ENCODE measurements at regions not wholly inside any gene's neighbourhood (a gene's known extent, or its start where the extent isn't known, plus 50 kb on each side); places are given as distances from the start of the nearest gene placed in this dataset.

GRCh38 chr9:113794721-113795120 lies 81.4 kb upstream of the ZNF618 start:
- Histone ChIP-seq H3K27ac (ENCODE audit: low read depth, low read length) (no peak overlapping the region), H3K23me2 (ENCODE audit: low read depth, low read length) (no peaks in the 10 kb centered on the region; the same call in 1 of the 2 replicates), H4K91ac (replicated peaks; ENCODE audit: insufficient read length, low read length) (no peak overlapping the region), H2AK5ac (ENCODE audit: low read depth, low read length) (no peak overlapping the region), H3K27me3 (replicated peaks in 1 of 4; ENCODE audit: control insufficient read depth in 3 of 4, extremely low read depth in 1 of 4, insufficient read depth in 3 of 4, low read length in 3 of 4) (no peaks in the 10 kb centered on the region), H2BK12ac (ENCODE audit: low read depth, low read length) (no peak overlapping the region), H3K79me2 (ENCODE audit: control insufficient read depth in 1 of 2, insufficient read depth in 2 of 2, low read length in 2 of 2) (no peaks in the 10 kb centered on the region), H3K14ac (ENCODE audit: insufficient read length) (no peak overlapping the region), H4K5ac (ENCODE audit: insufficient read length, low read depth, low read length) (no peak overlapping the region), H3K4me2 (ENCODE audit: insufficient read depth in 1 of 2, low read depth in 2 of 2, low read length in 2 of 2) (no peak overlapping the region), H3K79me1 (ENCODE audit: low read depth, low read length) (no peaks in the 10 kb centered on the region), H2BK15ac (ENCODE audit: low read length) (no peak overlapping the region), H3K23ac (ENCODE audit: insufficient read length) (no peak overlapping the region), H3K18ac (ENCODE audit: extremely low read depth, low read length) (no peak overlapping the region), H3K4me1 (replicated peaks in 1 of 4; ENCODE audit: control insufficient read depth in 3 of 4, insufficient read depth in 4 of 4, low read length in 3 of 4) (peaks cover 0 to 4% (median 0%) of the 10 kb centered on the region in 4 experiments; a peak in 2 of 7 replicates), H3K4ac (replicated peaks; ENCODE audit: insufficient read length, low read depth, low read length) (no peak overlapping the region), H2BK20ac (ENCODE audit: low read length) (no peak overlapping the region), H4K20me1 (replicated peaks in 1 of 2; ENCODE audit: control insufficient read depth in 1 of 2, insufficient read depth in 2 of 2, low read length in 2 of 2) (no peaks in the 10 kb centered on the region), H3K56ac (replicated peaks; ENCODE audit: insufficient read length, low read depth, low read length) (no peak overlapping the region), H3K9me3 (ENCODE audit: insufficient read depth in 2 of 2, low read depth in 1 of 2, low read length in 1 of 2) (no peaks in the 10 kb centered on the region), H3K4me3 (ENCODE audit: extremely low read depth in 1 of 4, insufficient read depth in 2 of 4, low read depth in 3 of 4, low read length in 4 of 4) (no peak overlapping the region), H2BK120ac (replicated peaks; ENCODE audit: low read depth, low read length) (no peak overlapping the region), H3K36me3 (ENCODE audit: control insufficient read depth in 2 of 4, insufficient read depth in 4 of 4, low read length in 3 of 4) (no peaks in the 10 kb centered on the region), H2AFZ (ENCODE audit: low read length) (no peak overlapping the region), H4K8ac (ENCODE audit: extremely low read depth, insufficient read depth, low read length) (no peak overlapping the region), H2BK5ac (ENCODE audit: low read depth, low read length) (no peak overlapping the region), H3K9ac (replicated peaks in 1 of 4; ENCODE audit: extremely low read depth in 1 of 4, low read depth in 3 of 4, low read length in 3 of 4) (no peak overlapping the region)
- FAIRE-seq (no peak), DNase-seq (ENCODE audit: low read depth in 1 of 2, low spot score in 2 of 2) (peak in 1 of 2 experiments; percentile 34)
- CTCF ChIA-PET (ENCODE audit: partially characterized antibody): interaction anchor here (1.3 to 1.5 kb wide), 3 partner anchors 9 to 63 kb away, joined by 3 to 5 read pairs (median 4); no protein-coding TSS in a partner anchor
- WGBS, 2 experiments (ENCODE audit: extremely low coverage in 1 of 2, insufficient coverage in 1 of 2, insufficient read length in 1 of 2, insufficient replicate concordance in 2 of 2, low coverage in 1 of 2, low lambda C conversion rate in 2 of 2, missing lambda C conversion rate in 1 of 2): 91% methylated on average over 6 of the region's 6 CpGs; no CpG with 5 or more reads in 1 of the 2 experiments
- POLR2A ChIA-PET (ENCODE audit: partially characterized antibody): no interaction called here
- no peak for TF ChIP-seq MAX (IDR thresholded peaks at IDR 0.05)
- TF ChIP-seq NRF1 (IDR thresholded peaks at IDR 0.05; ENCODE audit: low read depth, low read length): no peak
- no peak for TF ChIP-seq POU5F1 (IDR thresholded peaks at IDR 0.05; ENCODE audit: low read depth, low read length)
- TF ChIP-seq CHD2 (IDR thresholded peaks at IDR 0.05; ENCODE audit: low read length): no peak
- no peak for TF ChIP-seq CBX5 (IDR thresholded peaks at IDR 0.05; ENCODE audit: low read depth, low read length)
- no peak for TF ChIP-seq POLR2AphosphoS5 (IDR thresholded peaks at IDR 0.05; ENCODE audit: low read depth, low read length)
- TF ChIP-seq SP2 (IDR thresholded peaks at IDR 0.05; ENCODE audit: low read length): no peak
- TF ChIP-seq RXRA (IDR thresholded peaks at IDR 0.05; ENCODE audit: insufficient read depth, low read depth, low read length): no peak
- TF ChIP-seq KDM5A (IDR thresholded peaks at IDR 0.05; ENCODE audit: low read length): no peak
- no peak for TF ChIP-seq KDM4A (IDR thresholded peaks at IDR 0.05; ENCODE audit: low read depth, low read length, severe bottlenecking)
- no peak for TF ChIP-seq TAF7 (optimal IDR thresholded peaks at IDR 0.05; ENCODE audit: borderline replicate concordance, low read depth, low read length)
- TF ChIP-seq KDM1A (IDR thresholded peaks at IDR 0.05; ENCODE audit: borderline replicate concordance, low read length): no peak
